Heart right ventricle (tissue), 16 donors: ENCODE measurements at regions not wholly inside any gene's neighbourhood (a gene's known extent, or its start where the extent isn't known, plus 50 kb on each side); places are given as distances from the start of the nearest gene placed in this dataset.

Source experiments
- ATAC-seq, 8 donors: fragments of 200-7000 bp; cut with Tn5 transposase; one replicate each; pipeline ENCODE4 v1.9.1; 2020; ENCODE audit warnings: mild to moderate bottlenecking in 8 of 8, moderate library complexity in 8 of 8, moderate number of reproducible peaks in 1 of 8
- DNase-seq, 2 donors: peaks; one replicate each; pipeline ENCODE4 v3.0.0-alpha.2; 2020
- H3K27ac ChIP-seq, 10 donors: fragments of 200-600 bp; sonication (generic) in 2 of 10; one replicate each; pipeline versions ENCODE4 v1.5.0 to v1.8.0; 2020 to 2022; ENCODE audit warnings: mild to moderate bottlenecking in 3 of 10
- H3K27me3 ChIP-seq, 7 donors: fragments of 200-600 bp; one replicate each; pipeline ENCODE4 v1.8.0; 2021 to 2022; ENCODE audit warnings: mild to moderate bottlenecking in 2 of 7
- H3K36me3 ChIP-seq, 9 donors: fragments of 200-600 bp; sonication (generic) in 1 of 9; one replicate each; pipeline versions ENCODE4 v1.5.0 to v1.8.0; 2020 to 2022; ENCODE audit warnings: mild to moderate bottlenecking in 2 of 9
- H3K4me1 ChIP-seq, 9 donors: fragments of 200-600 bp; sonication (generic) in 1 of 9; one replicate each; pipeline versions ENCODE4 v1.5.0 to v1.8.0; 2020 to 2022; ENCODE audit warnings: mild to moderate bottlenecking in 4 of 9
- H3K4me3 ChIP-seq, 10 donors: fragments of 200-600 bp; sonication (generic) in 2 of 10; one replicate each; pipeline versions ENCODE4 v1.5.0 to v1.8.0; 2020 to 2022; ENCODE audit warnings: mild to moderate bottlenecking in 7 of 10, moderate library complexity in 2 of 10
- H3K9me3 ChIP-seq, 11 donors: fragments of 200-600 bp in 10 of 11; sonication (generic) in 2 of 11; one replicate each; pipeline versions ENCODE4 v1.5.0 to v1.8.0; 2013 to 2022; ENCODE audit warnings: mild to moderate bottlenecking in 2 of 11, control low read depth in 1 of 11, moderate library complexity in 1 of 11
- CTCF ChIP-seq, 9 donors: fragments of 200-600 bp; sonication (generic) in 2 of 9; IDR thresholded peaks; one replicate each; pipeline versions ENCODE4 v1.5.0 to v1.8.0; 2021 to 2022; ENCODE audit warnings: antibody characterized with exemption in 9 of 9, mild to moderate bottlenecking in 5 of 9, moderate library complexity in 1 of 9
- WGBS, 2 donors: extraction: QIAGEN DNeasy Blood & Tissue Kit; methylation state at CpG; one replicate each; pipeline ENCODE4 v1.1.7; 2013; ENCODE audit warnings: inconsistent platforms in 1 of 2; 5-methylcytosine and 5-hydroxymethylcytosine counted together
- intact Hi-C, 10 donors: fragments of 100-400 bp; cut with DNase I; formaldehyde crosslinking; loops; one replicate each; pipeline versions ENCODE4 v1.11.1 to v1.14.2; 2022
- donor health status: Arrhythmogenic right ventricular cardiomyopathy.
- donor health status: ischemic (EF 13 %, LVEDD 7.1; RV severe dilation, severe dysfunction).
- donor health status: healthy with polysubstance abuse.
- donor health status: DM: no; HTN: yes; CAD: no.
- donor health status: DM: no; HTN: no; CAD: no.
- donor health status: ischemic (EF 25% LVEDD 6.9; RV normal size, moderate dysfunction).
- donor health status: ischemic (EF 25% LVEDD 5.7; RV mildly dilated, moderate dysfunction).
- donor health status: healthy.
- donor health status: DM: yes; HTN: yes; CAD: no.
- donor health status: Ischemic cardiomyopathy.
- donor health status: ischemic (EF 35%, LVEDD 5.7; RV mildly dilated, moderate dysfunction).
- donor health status: nonischemic (EF 11% LVEDD 7.7; RV severe dilation, severe dysfunction).
- donor health status: DM: yes; HTN: yes; CAD: no.
- donor health status: PGD.
- donor health status: ischemic (EF 29% LVEDD 5.4; RV normal size, mild dysfunction).
- donor health status: nonischemic (EF 23%, LVEDD 6.1; RV moderate dilation, normal function).

GRCh38 chr11:44409558-44410236 is 99.8 kb upstream of the ALX4 start:
- WGBS, 2 donors, result 72 to 81% methylated on average over 9 of the region's 9 CpGs
- intact Hi-C loops, result no loop called here
- Histone ChIP-seq H3K9me3 (peaks cover 0 to 8% (median 0%) of the 10 kb centered on the region in 11 donors), H3K27me3 (peaks cover 0 to 16% (median 8%) of the 10 kb centered on the region in 7 donors), H3K36me3 (no peaks in the 10 kb centered on the region), H3K4me3 (no peak overlapping the region), H3K4me1 (no peaks in the 10 kb centered on the region), H3K27ac (no peak overlapping the region)
- no peak for DNase-seq
- ATAC-seq, result no peak
- TF ChIP-seq CTCF (IDR thresholded peaks at IDR 0.05), result no peak

DNA sequence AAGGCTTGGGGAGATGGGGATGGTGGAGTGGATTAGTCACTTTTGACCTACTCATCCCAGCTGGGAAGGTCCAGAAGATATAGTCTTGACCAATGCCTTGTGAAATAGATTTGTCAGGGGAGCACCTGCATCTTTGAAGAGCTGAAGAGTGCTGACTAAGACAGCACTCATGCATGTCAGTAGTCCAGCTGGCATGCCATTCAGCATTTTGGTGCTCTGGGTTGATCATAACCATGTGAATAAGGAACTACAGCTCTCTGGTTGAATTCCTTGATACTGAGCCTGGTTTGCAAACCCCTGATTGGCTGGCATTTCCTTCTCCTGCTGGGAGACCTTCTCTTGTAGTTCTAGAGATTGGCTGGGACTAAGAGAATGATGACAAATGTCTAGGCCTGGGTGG is 106.8 kb upstream of the ALX4 start:
- Histone ChIP-seq H3K4me3 (no peak overlapping the region), H3K4me1 (no peaks in the 10 kb centered on the region), H3K9me3 (peaks cover 0 to 4% (median 0%) of the 10 kb centered on the region in 11 donors), H3K27ac (no peak overlapping the region), H3K27me3 (peaks cover 0 to 7% (median 0%) of the 10 kb centered on the region in 7 donors), H3K36me3 (no peaks in the 10 kb centered on the region)
- ATAC-seq, result no peak
- TF ChIP-seq CTCF (IDR thresholded peaks at IDR 0.05), result no peak
- intact Hi-C loops, result no loop called here
- DNase-seq, result no peak

- ATAC-seq, result no peak
- 92 to 94% methylated on average over 7 of the region's 7 CpGs for WGBS, 2 donors
- H3K9me3 ChIP-seq, result no peaks in the 10 kb centered on the region
- no peak for TF ChIP-seq CTCF (IDR thresholded peaks at IDR 0.05)
- H3K4me1 ChIP-seq, result no peaks in the 10 kb centered on the region
- H3K27ac ChIP-seq, result no peak overlapping the region
- no peak for DNase-seq
- H3K27me3 ChIP-seq, result peaks cover 0 to 6% (median 0%) of the 10 kb centered on the region in 7 donors
- intact Hi-C loops, result no loop called here
- no peak overlapping the region for H3K4me3 ChIP-seq
- no peaks in the 10 kb centered on the region for H3K36me3 ChIP-seq
These were observed 108.0 kb upstream of the ALX4 start for GRCh38 chr11:44417731-44418455.

- H3K27me3 ChIP-seq, result peaks cover 0 to 7% (median 0%) of the 10 kb centered on the region in 7 donors
- intact Hi-C loops, result no loop called here
- no peaks in the 10 kb centered on the region for H3K9me3 ChIP-seq
- ATAC-seq (no peak), DNase-seq (no peak)
- no peaks in the 10 kb centered on the region for H3K36me3 ChIP-seq
- no peak for TF ChIP-seq CTCF (IDR thresholded peaks at IDR 0.05)
- H3K4me3 ChIP-seq, result no peak overlapping the region
- H3K27ac ChIP-seq, result no peak overlapping the region
- no peaks in the 10 kb centered on the region for H3K4me1 ChIP-seq
- 91 to 94% methylated on average over 7 of the region's 7 CpGs for WGBS, 2 donors
These were observed 108.5 kb upstream of the ALX4 start for GRCh38 chr11:44418456-44418830.
